GM12878 (cell line): ENCODE measurements at regions not wholly inside any gene's neighbourhood (a gene's known extent, or its start where the extent isn't known, plus 50 kb on each side); places are given as distances from the start of the nearest gene placed in this dataset.

Source experiments
- ATAC-seq: fragments of 200-7000 bp; cut with Tn5 transposase; 3 replicates; pipeline ENCODE4 v1.9.1; 2020; ENCODE audit warnings: mild to moderate bottlenecking, moderate library complexity
- BruUV-seq: library from RNA; stranded (reverse); fragments of 400-500 nt; replicated peaks from 2 replicates; lab custom pipeline; 2021; lab: Mats Ljungman, UMichigan
- CTCF ChIA-PET: fragments of 300-600 bp; sonication (Branson Sonifier 250); formaldehyde crosslinking; extraction: SDS; loops from one replicate; lab custom pipeline; 2021; ENCODE audit warnings: inconsistent platforms; lab: Yijun Ruan, JAX
- POLR2A ChIA-PET: fragments of 350-600 bp; formaldehyde crosslinking; extraction: SDS; loops from one replicate; lab custom pipeline; 2021; ENCODE audit warnings: inconsistent platforms; lab: Charles Lee
- RAD21 ChIA-PET: fragments of 300-600 bp; sonication (Branson Sonifier 250); formaldehyde crosslinking; loops from one replicate; lab custom pipeline; 2023; ENCODE audit warnings: antibody characterized with exemption; ENCODE audit not compliant: unreplicated experiment; lab: Charles Lee
- SMC1A ChIA-PET: fragments of 300-600 bp; sonication (Branson Sonifier 250); formaldehyde crosslinking; loops from one replicate; lab custom pipeline; 2023; ENCODE audit not compliant: unreplicated experiment, uncharacterized antibody; lab: Charles Lee
- DNase-seq: peaks from one replicate; pipeline ENCODE4 v3.0.0-alpha.2; 2011; ENCODE audit warnings: low read depth, low spot score
- FAIRE-seq: peaks from 3 replicates; lab custom pipeline; 2011; peaks lifted over from hg19 to GRCh38; lab: Jason Lieb, UNC
- H2AFZ ChIP-seq: 2 replicates; pipeline ENCODE4 v1.6.0; 2011; ENCODE audit warnings: low read depth, low read length, control low read depth; ENCODE audit not compliant: control insufficient read depth
- H3K27ac ChIP-seq: 2 replicates; pipeline ENCODE4 v1.5.1; 2011; ENCODE audit warnings: control low read depth; ENCODE audit not compliant: control insufficient read depth, insufficient read depth
- H3K27me3 ChIP-seq, 2 experiments: replicated peaks in 1 of 2; 2 replicates each; pipeline versions ENCODE4 v1.6.0 to v1.6.1; 2011; ENCODE audit warnings: low read length in 1 of 2; ENCODE audit not compliant: control insufficient read depth in 2 of 2, insufficient read depth in 2 of 2
- H3K36me3 ChIP-seq, 2 experiments: 2 replicates each; pipeline ENCODE4 v1.5.1; 2011; ENCODE audit warnings: low read length in 1 of 2; ENCODE audit not compliant: control insufficient read depth in 2 of 2, insufficient read depth in 2 of 2
- H3K4me1 ChIP-seq: 2 replicates; pipeline ENCODE4 v1.6.1; 2011; ENCODE audit warnings: mild to moderate bottlenecking, low read length, moderate library complexity, mixed read lengths; ENCODE audit not compliant: control insufficient read depth, insufficient read depth
- H3K4me2 ChIP-seq: 2 replicates; pipeline ENCODE4 v1.6.0; 2011; ENCODE audit warnings: control low read depth; ENCODE audit not compliant: control insufficient read depth, insufficient read depth
- H3K4me3 ChIP-seq: fragments of 200-600 bp; sonication (generic); 2 replicates; pipeline ENCODE4 v1.5.1; 2016
- H3K79me2 ChIP-seq: 2 replicates; pipeline ENCODE4 v1.6.0; 2011; ENCODE audit warnings: low read length; ENCODE audit not compliant: control insufficient read depth, insufficient read depth
- H3K9ac ChIP-seq: 2 replicates; pipeline ENCODE4 v1.8.0; 2011; ENCODE audit warnings: low read length, control low read depth, mixed read lengths; ENCODE audit not compliant: control insufficient read depth, insufficient read depth
- H3K9me3 ChIP-seq: replicated peaks from 3 replicates; pipeline ENCODE4 v1.5.1; 2011; ENCODE audit warnings: mild to moderate bottlenecking, low read length; ENCODE audit not compliant: control insufficient read depth, insufficient read depth
- H4K20me1 ChIP-seq: 2 replicates; pipeline ENCODE4 v1.6.0; 2011; ENCODE audit not compliant: control insufficient read depth, insufficient read depth
- BMI1 ChIP-seq: fragments of 450-650 bp; IDR thresholded peaks from 2 replicates; pipeline ENCODE4 v1.6.1; 2016; ENCODE audit warnings: mild to moderate bottlenecking, moderate library complexity, borderline replicate concordance
- EZH2 ChIP-seq: IDR thresholded peaks from 2 replicates; pipeline ENCODE4 v1.6.1; 2012; ENCODE audit warnings: low read depth, mild to moderate bottlenecking, control low read depth, inconsistent platforms, low read length, borderline replicate concordance; ENCODE audit not compliant: control insufficient read depth
- GATAD2B ChIP-seq: fragments of 450-650 bp; conservative IDR thresholded peaks from 2 replicates; pipeline ENCODE4 v1.6.1; 2017; ENCODE audit warnings: low read depth, mild to moderate bottlenecking, moderate library complexity
- MTA2 ChIP-seq: fragments of 450-650 bp; IDR thresholded peaks from 2 replicates; pipeline ENCODE4 v1.6.1; 2016; ENCODE audit warnings: low read depth, mild to moderate bottlenecking, moderate library complexity
- PAX5 ChIP-seq: IDR thresholded peaks from 2 replicates; pipeline ENCODE4 v1.6.1; 2011; ENCODE audit warnings: low read depth, low read length, borderline replicate concordance
- RAD21 ChIP-seq: IDR thresholded peaks from 2 replicates; pipeline ENCODE4 v1.6.1; 2011; ENCODE audit warnings: mild to moderate bottlenecking, low read depth, low read length, moderate library complexity; ENCODE audit not compliant: insufficient read depth
- RCOR1 ChIP-seq: conservative IDR thresholded peaks from 2 replicates; pipeline ENCODE4 v1.6.1; 2012; ENCODE audit warnings: low read depth, low read length, improper control_type of control experiment
- SRF ChIP-seq, 2 experiments: IDR thresholded peaks; 2 replicates each; pipeline ENCODE4 v1.6.1; 2011; ENCODE audit warnings: low read depth in 2 of 2, low read length in 2 of 2, mild to moderate bottlenecking in 1 of 2, moderate library complexity in 1 of 2
- TAF1 ChIP-seq: IDR thresholded peaks from 2 replicates; pipeline ENCODE4 v1.6.1; 2011; ENCODE audit warnings: mild to moderate bottlenecking, low read depth, low read length, borderline replicate concordance
- WRNIP1 ChIP-seq: IDR thresholded peaks from 2 replicates; pipeline ENCODE4 v1.6.1; 2011; ENCODE audit warnings: low read depth, low read length, improper control_type of control experiment, borderline replicate concordance
- ZZZ3 ChIP-seq: IDR thresholded peaks from 2 replicates; pipeline ENCODE4 v1.6.1; 2011; ENCODE audit warnings: low read depth; ENCODE audit not compliant: control insufficient read depth, insufficient read length
- in situ Hi-C: fragments of 300-500 bp; cut with MboI; formaldehyde crosslinking; loops from 9 replicates; pipeline ENCODE4 v1.14.3; 2018; ENCODE audit warnings: mixed read lengths
- intact Hi-C: fragments of 100-400 bp; cut with micrococcal nuclease; formaldehyde crosslinking; loops from one replicate; pipeline ENCODE4 v1.14.2; 2022; ENCODE audit not compliant: unreplicated experiment
- TF ChIP-seq, protein P1 (sequence below): fragments of 450-650 bp; IDR thresholded peaks from 2 replicates; pipeline ENCODE4 v1.6.1; 2014; ENCODE audit warnings: mild to moderate bottlenecking
- TF ChIP-seq, protein P2 (sequence below): IDR thresholded peaks from 2 replicates; pipeline ENCODE4 v1.6.1; 2012; ENCODE audit warnings: low read depth, low read length, improper control_type of control experiment
- TF ChIP-seq, protein P3 (sequence below): IDR thresholded peaks from 2 replicates; pipeline ENCODE4 v1.6.1; 2012; ENCODE audit warnings: mild to moderate bottlenecking, low read depth, low read length

DNA sequence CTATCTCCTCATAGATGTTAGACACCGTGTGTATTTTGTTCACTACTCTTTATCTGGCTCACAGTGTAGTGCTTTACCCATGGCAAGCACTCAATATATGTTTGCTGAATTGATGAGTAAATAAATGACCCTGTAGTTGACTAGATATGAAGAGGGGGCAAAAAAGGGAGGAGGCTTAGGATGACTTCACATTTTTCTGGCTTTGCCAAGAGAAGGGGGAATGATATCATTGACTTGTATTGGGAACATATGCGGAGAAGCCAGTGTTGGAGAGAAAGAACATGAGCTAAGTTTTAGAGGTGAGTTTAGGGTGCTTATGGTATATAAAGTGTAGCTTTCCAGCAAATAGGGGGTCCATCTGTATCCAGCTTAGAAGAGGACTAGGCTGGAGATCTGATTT lies 145.5 kb downstream of the TENT5C start (continued):
- no peak for TF ChIP-seq SRF (IDR thresholded peaks at IDR 0.05; ENCODE audit: low read depth in 2 of 2, low read length in 2 of 2)
- no peak for TF ChIP-seq WRNIP1
- TF ChIP-seq RCOR1, result no peak
- no peak for TF ChIP-seq GATAD2B
- TF ChIP-seq, protein P1, sequence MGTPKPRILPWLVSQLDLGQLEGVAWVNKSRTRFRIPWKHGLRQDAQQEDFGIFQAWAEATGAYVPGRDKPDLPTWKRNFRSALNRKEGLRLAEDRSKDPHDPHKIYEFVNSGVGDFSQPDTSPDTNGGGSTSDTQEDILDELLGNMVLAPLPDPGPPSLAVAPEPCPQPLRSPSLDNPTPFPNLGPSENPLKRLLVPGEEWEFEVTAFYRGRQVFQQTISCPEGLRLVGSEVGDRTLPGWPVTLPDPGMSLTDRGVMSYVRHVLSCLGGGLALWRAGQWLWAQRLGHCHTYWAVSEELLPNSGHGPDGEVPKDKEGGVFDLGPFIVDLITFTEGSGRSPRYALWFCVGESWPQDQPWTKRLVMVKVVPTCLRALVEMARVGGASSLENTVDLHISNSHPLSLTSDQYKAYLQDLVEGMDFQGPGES, result no peak

DNA sequence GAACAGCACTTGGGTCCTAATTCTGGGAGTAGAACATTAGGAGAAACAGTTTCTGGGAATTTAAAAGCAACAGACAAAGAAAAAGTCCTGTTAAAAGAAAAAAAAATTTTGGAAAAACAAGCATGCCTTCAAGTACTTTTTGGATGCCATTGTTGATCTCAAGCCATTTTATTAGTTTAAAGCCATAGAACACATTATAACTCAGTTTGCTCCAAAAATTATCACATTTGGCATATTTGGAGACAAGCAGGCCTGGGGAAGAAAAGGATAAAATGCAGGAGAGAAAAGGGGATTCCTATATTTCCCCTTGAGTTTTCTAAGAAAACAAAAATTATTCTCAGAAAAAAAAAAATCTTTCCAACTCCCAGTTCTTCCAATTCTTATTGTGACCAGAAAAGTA lies 146.8 kb downstream of the TENT5C start:
- Histone ChIP-seq H3K9me3 (no peaks in the 10 kb centered on the region; the same call in 2 of the 3 replicates), H3K9ac (no peak overlapping the region), H3K4me2 (no peak overlapping the region), H4K20me1 (no peaks in the 10 kb centered on the region), H3K27me3 (no peaks in the 10 kb centered on the region; a peak in 2 of 4 replicates), H3K36me3 (no peaks in the 10 kb centered on the region), H3K4me3 (no peak overlapping the region), H3K79me2 (no peaks in the 10 kb centered on the region), H3K27ac (no peak overlapping the region), H2AFZ (no peak overlapping the region), H3K4me1 (no peaks in the 10 kb centered on the region)
- CTCF ChIA-PET, result interaction anchor here (0.7 to 11.9 kb wide), 14 partner anchors 8 to 624 kb away, joined by 3 to 269 read pairs (median 6); no protein-coding TSS in a partner anchor
- intact Hi-C loops, result loop anchor here (5.0 kb wide), 3 partner anchors 35 to 215 kb away; no protein-coding TSS in a partner anchor
- no peak for ATAC-seq
- RAD21 ChIA-PET, result interaction anchor here (1.0 to 3.1 kb wide), 2 partner anchors 218 to 240 kb away, joined by 4 to 26 read pairs; no protein-coding TSS in a partner anchor
- POLR2A ChIA-PET, result no interaction called here
- no TSS peak for BruUV-seq
- TF ChIP-seq TAF1 (no peak), EZH2 (no peak), BMI1 (no peak), PAX5 (no peak), ZZZ3 (no peak), MTA2 (no peak), RAD21 (no peak)
- TF ChIP-seq, protein P2, sequence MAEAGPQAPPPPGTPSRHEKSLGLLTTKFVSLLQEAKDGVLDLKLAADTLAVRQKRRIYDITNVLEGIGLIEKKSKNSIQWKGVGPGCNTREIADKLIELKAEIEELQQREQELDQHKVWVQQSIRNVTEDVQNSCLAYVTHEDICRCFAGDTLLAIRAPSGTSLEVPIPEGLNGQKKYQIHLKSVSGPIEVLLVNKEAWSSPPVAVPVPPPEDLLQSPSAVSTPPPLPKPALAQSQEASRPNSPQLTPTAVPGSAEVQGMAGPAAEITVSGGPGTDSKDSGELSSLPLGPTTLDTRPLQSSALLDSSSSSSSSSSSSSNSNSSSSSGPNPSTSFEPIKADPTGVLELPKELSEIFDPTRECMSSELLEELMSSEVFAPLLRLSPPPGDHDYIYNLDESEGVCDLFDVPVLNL, result no peak
- TF ChIP-seq, protein P3, sequence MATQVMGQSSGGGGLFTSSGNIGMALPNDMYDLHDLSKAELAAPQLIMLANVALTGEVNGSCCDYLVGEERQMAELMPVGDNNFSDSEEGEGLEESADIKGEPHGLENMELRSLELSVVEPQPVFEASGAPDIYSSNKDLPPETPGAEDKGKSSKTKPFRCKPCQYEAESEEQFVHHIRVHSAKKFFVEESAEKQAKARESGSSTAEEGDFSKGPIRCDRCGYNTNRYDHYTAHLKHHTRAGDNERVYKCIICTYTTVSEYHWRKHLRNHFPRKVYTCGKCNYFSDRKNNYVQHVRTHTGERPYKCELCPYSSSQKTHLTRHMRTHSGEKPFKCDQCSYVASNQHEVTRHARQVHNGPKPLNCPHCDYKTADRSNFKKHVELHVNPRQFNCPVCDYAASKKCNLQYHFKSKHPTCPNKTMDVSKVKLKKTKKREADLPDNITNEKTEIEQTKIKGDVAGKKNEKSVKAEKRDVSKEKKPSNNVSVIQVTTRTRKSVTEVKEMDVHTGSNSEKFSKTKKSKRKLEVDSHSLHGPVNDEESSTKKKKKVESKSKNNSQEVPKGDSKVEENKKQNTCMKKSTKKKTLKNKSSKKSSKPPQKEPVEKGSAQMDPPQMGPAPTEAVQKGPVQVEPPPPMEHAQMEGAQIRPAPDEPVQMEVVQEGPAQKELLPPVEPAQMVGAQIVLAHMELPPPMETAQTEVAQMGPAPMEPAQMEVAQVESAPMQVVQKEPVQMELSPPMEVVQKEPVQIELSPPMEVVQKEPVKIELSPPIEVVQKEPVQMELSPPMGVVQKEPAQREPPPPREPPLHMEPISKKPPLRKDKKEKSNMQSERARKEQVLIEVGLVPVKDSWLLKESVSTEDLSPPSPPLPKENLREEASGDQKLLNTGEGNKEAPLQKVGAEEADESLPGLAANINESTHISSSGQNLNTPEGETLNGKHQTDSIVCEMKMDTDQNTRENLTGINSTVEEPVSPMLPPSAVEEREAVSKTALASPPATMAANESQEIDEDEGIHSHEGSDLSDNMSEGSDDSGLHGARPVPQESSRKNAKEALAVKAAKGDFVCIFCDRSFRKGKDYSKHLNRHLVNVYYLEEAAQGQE, result no peak
- no peak for FAIRE-seq
- in situ Hi-C loops, result no loop called here
- SMC1A ChIA-PET, result interaction anchor here (0.9 to 8.7 kb wide), 5 partner anchors 97 to 624 kb away, joined by 3 to 84 read pairs (median 4); no protein-coding TSS in a partner anchor
- no peak for DNase-seq
